NCI-H460 (cell line): ENCODE measurements at regions not wholly inside any gene's neighbourhood (a gene's known extent, or its start where the extent isn't known, plus 50 kb on each side); places are given as distances from the start of the nearest gene placed in this dataset.
"Not testable (repeated sequence)": the region's sequence is repeated elsewhere in the genome, so short reads cannot be mapped to it uniquely, and the experiment has no call there.

Source experiments
- DNase-seq: peaks from one replicate; pipeline ENCODE4 v3.0.0-alpha.2; 2016; ENCODE audit warnings: low read depth; ENCODE audit errors: extremely low read depth

GRCh38 chr1:38584448-38585355, 274.9 kb downstream of the RRAGC start:
- DNase-seq = no peak

GRCh38 chr1:38583287-38583686, 276.3 kb downstream of the RRAGC start:
- not testable (repeated sequence) for DNase-seq

DNA sequence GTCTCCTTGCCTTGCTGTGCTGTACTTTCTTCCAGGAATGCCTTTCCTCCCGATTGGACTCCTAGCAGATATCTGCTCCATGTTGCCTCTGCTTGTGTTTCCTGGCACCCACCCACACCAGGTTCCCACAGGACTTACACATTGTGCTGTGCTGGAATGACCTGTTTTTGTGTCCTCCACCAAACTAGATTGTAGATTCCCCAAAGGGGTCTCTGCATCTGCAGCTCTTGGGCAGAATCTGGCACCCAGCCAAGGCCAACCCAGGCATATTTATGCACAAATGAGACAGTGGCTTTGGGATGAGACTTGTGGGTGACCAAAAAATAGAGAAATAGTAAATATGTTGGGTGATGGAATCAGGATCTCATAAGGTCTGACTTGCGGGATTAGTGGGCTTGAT, 278.2 kb downstream of the RRAGC start:
- no peak for DNase-seq

- DNase-seq = no peak
These were observed 279.0 kb downstream of the RRAGC start for GRCh38 chr1:38580594-38580993.

GRCh38 chr1:38579056-38579455, 280.5 kb downstream of the RRAGC start:
- no peak for DNase-seq

DNA sequence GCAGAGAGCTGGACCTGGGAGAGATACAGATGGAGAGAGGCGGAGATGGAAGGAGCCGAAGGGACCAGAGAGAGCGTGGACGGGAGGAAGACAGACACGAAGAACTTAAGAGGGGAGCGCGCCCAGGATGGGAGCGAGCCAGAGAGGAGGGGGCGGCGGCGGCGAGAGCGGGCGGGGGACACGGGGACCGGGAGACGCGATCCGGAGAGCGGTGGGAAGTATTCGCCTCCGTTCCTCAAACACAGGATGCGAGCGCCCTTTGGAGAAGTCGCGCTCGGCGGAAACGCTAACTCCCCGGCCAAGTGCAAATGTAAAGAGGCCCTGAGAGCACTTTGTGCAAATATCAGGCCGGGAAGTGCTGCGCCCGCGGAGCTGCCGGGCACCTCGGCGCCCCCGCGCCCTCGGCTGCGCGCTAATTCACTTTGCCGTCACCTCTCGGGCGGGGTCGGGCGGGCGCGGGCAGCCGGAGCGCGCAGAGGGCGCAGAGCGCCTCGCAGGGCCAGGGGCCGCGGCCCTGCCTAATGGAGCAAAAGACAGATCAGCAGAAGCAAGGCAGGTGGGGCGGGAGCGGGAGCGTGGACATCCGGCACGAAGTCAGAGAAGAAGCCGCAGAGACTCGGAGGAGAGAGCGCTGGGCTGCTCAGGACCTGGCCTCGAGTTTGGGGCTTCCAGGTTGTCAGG, 281.2 kb downstream of the RRAGC start:
- DNase-seq = no peak

DNA sequence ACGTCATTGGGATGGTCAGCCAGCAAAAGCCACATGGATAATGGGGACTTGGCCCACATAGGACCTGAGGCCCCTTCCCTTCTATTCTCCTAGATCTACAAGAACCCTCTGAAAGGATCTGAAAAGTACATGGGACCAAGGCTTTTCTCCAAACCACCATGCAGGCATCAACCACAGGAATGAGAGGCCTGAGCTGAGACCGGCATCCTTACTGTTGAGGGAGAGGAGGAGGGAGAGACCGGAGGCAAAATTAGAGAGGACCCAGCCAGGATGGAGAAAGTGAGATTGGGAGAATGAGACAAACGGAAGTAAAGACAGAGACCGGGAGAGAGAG, 281.7 kb downstream of the RRAGC start:
- DNase-seq = no peak

- no peak for DNase-seq
These were observed 282.2 kb downstream of the RRAGC start for GRCh38 chr1:38577385-38577784.

DNA sequence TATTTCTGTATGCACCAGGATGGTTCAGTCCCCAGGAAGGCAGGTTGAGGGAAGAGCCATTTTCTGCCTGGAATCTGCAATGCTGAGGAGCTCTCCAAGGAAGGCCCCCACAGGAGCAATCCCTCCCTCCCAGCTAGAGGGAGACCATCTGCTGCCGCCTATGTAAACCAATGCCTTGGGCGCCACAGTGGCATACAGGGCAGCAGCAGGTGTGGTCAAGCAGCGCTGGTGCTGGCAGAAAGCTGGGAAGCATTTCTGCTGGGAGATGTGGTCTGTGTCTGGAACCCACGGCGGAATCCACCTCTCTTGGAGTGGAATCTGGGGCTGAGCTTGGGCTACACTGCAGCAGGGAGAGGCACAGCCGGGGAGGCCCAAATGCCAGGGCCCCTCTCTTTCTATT, 283.3 kb downstream of the RRAGC start:
- DNase-seq = no peak

GRCh38 chr1:38571726-38572125, 287.8 kb downstream of the RRAGC start:
- DNase-seq = no peak

GRCh38 chr1:38570657-38570975, 289.0 kb downstream of the RRAGC start:
- DNase-seq = no peak

DNA sequence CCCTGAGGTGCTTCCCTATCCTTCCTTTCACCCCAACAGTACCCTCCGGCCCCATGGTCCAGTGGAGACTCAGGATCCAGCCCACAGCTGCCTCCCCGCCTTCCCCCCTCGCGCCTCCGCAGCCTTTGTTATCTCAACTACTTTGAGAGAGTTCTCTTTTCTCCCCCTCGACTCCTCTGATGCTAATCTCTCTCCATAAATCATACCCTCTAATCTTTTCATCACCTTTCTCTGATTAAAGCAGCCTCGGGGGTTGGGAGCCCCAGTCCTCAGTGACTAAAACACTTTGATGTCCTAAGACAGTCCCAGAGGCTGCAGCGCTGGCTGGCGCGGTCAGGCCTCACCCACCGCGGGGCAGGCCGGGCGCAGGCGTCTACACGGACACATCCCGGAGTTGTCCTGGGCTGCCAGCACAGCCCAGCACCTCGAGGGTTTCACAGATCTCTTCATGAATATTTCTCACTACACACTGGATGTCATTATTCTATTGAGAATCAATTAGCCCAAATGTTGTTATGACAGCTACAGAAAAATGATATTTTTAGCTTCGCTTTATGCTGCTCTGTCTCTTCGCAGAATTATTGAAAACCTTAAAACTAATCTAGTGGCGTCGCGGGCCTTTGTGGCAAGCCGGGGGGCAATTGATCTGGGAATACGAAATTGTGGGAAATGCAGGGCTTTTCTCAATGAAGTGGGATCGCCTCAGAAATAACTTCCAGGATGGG, 289.5 kb downstream of the RRAGC start:
- DNase-seq = no peak

GRCh38 chr1:38568061-38568857, 291.3 kb downstream of the RRAGC start:
- no peak for DNase-seq

GRCh38 chr1:38567401-38567800, 292.2 kb downstream of the RRAGC start:
- no peak for DNase-seq

DNA sequence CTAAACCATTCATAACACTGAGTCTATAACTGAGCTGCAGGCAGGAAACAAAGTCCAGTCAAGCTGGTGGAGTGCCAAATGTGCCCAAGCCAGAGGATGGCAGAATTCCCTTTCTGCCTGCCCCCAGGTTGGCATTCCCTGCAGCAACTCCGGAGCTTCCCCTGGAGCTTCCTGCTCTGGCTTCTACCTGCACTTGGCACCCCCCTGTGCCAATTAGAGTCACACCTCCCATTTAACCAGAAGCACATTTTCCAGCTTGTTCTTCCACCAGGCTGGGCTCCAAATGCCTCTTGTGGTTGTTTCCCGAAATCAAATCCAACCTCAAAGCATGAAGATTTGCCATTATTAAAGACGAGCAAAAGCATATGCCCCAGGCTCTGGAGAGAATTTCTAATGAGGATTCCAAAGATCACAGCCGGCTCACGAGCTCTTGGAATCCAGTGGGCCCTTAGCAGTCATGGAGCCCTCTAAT, 294.5 kb downstream of the RRAGC start:
- DNase-seq = no peak

DNA sequence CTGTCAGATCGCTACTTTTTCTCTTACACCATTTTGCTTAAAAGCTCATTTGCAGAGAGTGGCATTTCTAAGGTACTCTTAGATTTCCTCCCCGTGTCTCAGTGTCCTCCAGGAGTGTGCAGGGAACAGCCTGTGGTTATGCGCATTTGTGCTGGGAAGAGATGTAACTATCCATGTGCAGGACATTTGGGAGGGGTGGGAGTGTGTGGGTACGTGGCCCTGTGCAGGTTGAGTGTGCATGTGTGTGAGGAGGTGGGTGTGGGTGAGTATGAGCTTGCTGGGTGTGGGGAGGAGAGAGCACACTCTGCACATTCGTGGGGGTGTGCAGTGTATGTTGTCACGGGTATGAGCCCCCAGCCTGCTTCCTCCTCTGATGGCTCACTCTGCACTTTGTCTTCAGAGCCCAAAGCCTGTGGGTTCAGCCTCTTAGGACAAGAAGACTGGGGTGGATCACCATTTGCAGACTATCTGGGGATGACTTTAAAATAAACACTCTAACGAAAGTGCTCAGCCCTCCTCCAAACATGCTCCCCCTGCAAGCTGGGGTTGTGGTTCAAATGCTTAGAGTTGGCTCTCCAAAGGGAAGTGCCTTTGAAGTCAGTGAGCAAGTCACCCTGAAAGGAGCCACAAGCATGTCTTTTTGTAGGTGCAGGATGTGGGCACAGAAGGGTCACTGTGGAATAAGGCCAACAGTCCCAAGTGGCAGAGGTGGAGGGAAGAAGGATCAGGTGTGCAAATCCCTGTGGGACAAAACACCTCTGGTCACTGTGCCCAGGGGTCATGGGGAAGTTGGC, 295.4 kb downstream of the RRAGC start:
- no peak for DNase-seq

DNA sequence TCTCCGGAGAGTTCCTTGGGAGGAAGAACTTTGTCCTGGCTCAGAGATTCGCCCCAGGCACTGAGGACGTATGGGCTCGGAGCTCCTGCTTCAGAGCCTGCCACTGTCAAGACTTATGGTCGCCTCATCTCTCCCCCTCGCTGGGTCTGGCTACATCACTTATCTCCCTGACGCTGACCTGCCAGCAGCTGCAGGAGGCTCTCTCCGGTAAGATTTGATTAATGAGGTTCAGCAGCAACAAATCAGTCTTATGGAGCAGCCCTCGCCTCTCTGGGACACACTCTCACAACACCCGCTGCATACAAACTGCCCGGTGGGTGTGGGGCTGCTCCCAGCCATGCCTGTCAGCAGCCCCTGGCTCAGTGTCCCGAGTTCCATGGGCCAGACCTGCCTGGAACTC, 297.8 kb downstream of the RRAGC start:
- DNase-seq = no peak

DNA sequence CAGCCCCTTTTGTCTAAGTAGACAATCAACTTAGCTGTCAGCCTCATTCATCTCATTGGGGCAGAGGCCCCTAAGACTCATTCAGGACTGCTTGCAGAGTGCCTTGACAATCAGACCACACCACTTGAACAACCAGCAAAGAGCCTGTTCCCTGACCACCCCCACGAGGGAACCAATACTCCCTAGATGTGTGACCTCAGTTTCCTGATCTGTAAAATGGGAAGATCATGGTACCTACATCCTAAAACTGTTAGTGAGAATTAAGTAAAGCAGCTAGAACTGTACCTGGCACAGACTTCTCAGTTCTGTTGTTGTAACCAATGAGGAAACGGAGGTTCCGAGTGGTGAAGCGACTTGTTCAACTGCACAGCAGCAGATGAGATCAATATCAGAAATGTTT, 298.5 kb downstream of the RRAGC start:
- DNase-seq = no peak

DNA sequence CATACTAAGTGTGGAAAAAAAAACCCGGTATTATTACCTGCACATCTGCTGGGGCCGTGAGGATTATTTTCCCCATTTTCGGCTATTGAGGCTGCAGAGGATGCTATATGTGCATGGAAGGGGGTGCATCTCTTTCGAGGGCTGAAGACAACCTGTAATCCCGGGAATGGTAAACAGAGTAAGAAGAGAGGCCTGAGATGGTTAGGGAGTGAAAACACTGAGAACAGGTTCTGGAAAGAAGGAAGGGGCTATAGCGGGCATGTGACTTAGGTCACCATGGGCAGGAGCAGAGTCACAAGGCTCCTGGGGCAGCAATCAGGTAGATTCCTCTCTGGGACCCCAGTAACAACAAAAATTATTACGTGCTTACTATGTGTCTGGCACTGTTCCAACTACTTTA, 299.1 kb downstream of the RRAGC start:
- no peak for DNase-seq
